Heart left ventricle (tissue), 16 donors: ENCODE measurements at regions not wholly inside any gene's neighbourhood (a gene's known extent, or its start where the extent isn't known, plus 50 kb on each side); places are given as distances from the start of the nearest gene placed in this dataset.
A peak's percentile ranks its signal among the peaks of the same experiment; 100 is the strongest.

Source experiments
- ATAC-seq, 4 donors: fragments of 200-7000 bp; cut with Tn5 transposase; one replicate each; pipeline ENCODE4 v1.9.1; 2020 to 2022; ENCODE audit warnings: moderate library complexity in 4 of 4, mild to moderate bottlenecking in 3 of 4, moderate number of reproducible peaks in 1 of 4
- DNase-seq, 5 donors: peaks; one replicate each; pipeline ENCODE4 v3.0.0-alpha.2; 2020
- H3K27ac ChIP-seq, 12 donors: fragments of 200-600 bp; sonication (generic) in 4 of 12; one replicate each; pipeline versions ENCODE4 v1.5.0 to v1.8.0; 2016 to 2022; ENCODE audit warnings: mild to moderate bottlenecking in 2 of 12
- H3K27me3 ChIP-seq, 9 donors: fragments of 200-600 bp; sonication (generic) in 2 of 9; one replicate each; pipeline versions ENCODE4 v1.5.1 to v1.8.0; 2016 to 2022; ENCODE audit warnings: mild to moderate bottlenecking in 3 of 9
- H3K36me3 ChIP-seq, 9 donors: fragments of 200-600 bp; sonication (generic) in 2 of 9; one replicate each; pipeline versions ENCODE4 v1.5.0 to v1.8.0; 2018 to 2022; ENCODE audit warnings: mild to moderate bottlenecking in 2 of 9
- H3K4me1 ChIP-seq, 12 donors: fragments of 200-600 bp; sonication (generic) in 4 of 12; one replicate each; pipeline versions ENCODE4 v1.5.0 to v1.8.0; 2016 to 2022; ENCODE audit warnings: mild to moderate bottlenecking in 3 of 12
- H3K4me3 ChIP-seq, 12 donors: fragments of 200-600 bp; sonication (generic) in 4 of 12; one replicate each; pipeline versions ENCODE4 v1.5.0 to v1.8.0; 2017 to 2022; ENCODE audit warnings: mild to moderate bottlenecking in 9 of 12, moderate library complexity in 4 of 12
- H3K9me3 ChIP-seq, 12 donors: fragments of 200-600 bp; sonication (generic) in 4 of 12; one replicate each; pipeline versions ENCODE4 v1.5.0 to v1.8.0; 2016 to 2022; ENCODE audit warnings: mild to moderate bottlenecking in 1 of 12
- POLR2A ChIP-seq, 2 donors: fragments of 450-650 bp; IDR thresholded peaks; one replicate each; pipeline ENCODE4 v1.6.1; 2017; ENCODE audit warnings: antibody characterized with exemption in 2 of 2, mild to moderate bottlenecking in 2 of 2, moderate library complexity in 2 of 2
- WGBS, 4 donors: extraction: QIAGEN DNeasy Blood & Tissue Kit in 2 of 4; methylation state at CpG; one replicate each; pipeline versions ENCODE4 v1.1.5 to v1.1.7; 2013 to 2018; 5-methylcytosine and 5-hydroxymethylcytosine counted together
- intact Hi-C, 10 donors: fragments of 100-400 bp; cut with DNase I; formaldehyde crosslinking; loops; one replicate each; pipeline versions ENCODE4 v1.11.1 to v1.14.2; 2022
- TF ChIP-seq, protein P1 (sequence below), 12 donors: fragments of 200-600 bp; sonication (generic) in 4 of 12; IDR thresholded peaks; one replicate each; pipeline versions ENCODE4 v1.5.0 to v1.8.0; 2018 to 2022; ENCODE audit warnings: antibody characterized with exemption in 12 of 12, mild to moderate bottlenecking in 5 of 12
- donor health status: ischemic (EF 13 %, LVEDD 7.1; RV severe dilation, severe dysfunction).
- donor health status: healthy with polysubstance abuse.
- donor health status: DM: no; HTN: yes; CAD: no.
- donor health status: DM: no; HTN: no; CAD: no.
- donor health status: ischemic (EF 25% LVEDD 6.9; RV normal size, moderate dysfunction).
- donor health status: ischemic (EF 25% LVEDD 5.7; RV mildly dilated, moderate dysfunction).
- donor health status: healthy.
- donor health status: DM: yes; HTN: yes; CAD: no.
- donor health status: ischemic (EF 35%, LVEDD 5.7; RV mildly dilated, moderate dysfunction).
- donor health status: nonischemic (EF 11% LVEDD 7.7; RV severe dilation, severe dysfunction).
- donor health status: DM: yes; HTN: yes; CAD: no.
- donor health status: PGD.
- donor health status: ischemic (EF 29% LVEDD 5.4; RV normal size, mild dysfunction).
- donor health status: nonischemic (EF 23%, LVEDD 6.1; RV moderate dilation, normal function).

DNA sequence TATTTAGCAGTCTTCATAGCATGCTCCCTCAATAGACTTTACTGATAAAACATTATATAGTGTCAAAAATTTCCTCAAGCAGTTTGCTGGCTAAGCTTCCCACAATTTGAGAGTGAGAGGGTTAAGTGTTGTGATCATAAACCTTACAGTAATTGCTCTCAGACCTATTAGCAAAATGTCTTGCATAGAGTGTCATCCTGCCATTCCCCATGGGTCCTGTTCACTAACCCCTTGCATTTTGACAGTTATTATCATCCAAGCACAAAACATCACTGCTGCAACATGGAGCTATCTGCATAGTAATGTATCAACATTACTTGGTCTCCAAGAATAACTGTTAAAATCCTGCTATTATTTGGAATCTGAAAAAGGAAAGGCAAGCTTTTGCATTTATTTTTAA lies 196.1 kb upstream of the GK2 start:
- ATAC-seq, result no peak
- Histone ChIP-seq H3K4me1 (peaks cover 0 to 8% (median 0%) of the 10 kb centered on the region in 12 donors), H3K36me3 (no peaks in the 10 kb centered on the region), H3K27me3 (no peaks in the 10 kb centered on the region), H3K9me3 (peaks cover 0 to 4% (median 0%) of the 10 kb centered on the region in 12 donors), H3K27ac (no peak overlapping the region), H3K4me3 (no peak overlapping the region)
- no peak for DNase-seq
- no peak for TF ChIP-seq POLR2A (IDR thresholded peaks at IDR 0.05)
- TF ChIP-seq, protein P1, sequence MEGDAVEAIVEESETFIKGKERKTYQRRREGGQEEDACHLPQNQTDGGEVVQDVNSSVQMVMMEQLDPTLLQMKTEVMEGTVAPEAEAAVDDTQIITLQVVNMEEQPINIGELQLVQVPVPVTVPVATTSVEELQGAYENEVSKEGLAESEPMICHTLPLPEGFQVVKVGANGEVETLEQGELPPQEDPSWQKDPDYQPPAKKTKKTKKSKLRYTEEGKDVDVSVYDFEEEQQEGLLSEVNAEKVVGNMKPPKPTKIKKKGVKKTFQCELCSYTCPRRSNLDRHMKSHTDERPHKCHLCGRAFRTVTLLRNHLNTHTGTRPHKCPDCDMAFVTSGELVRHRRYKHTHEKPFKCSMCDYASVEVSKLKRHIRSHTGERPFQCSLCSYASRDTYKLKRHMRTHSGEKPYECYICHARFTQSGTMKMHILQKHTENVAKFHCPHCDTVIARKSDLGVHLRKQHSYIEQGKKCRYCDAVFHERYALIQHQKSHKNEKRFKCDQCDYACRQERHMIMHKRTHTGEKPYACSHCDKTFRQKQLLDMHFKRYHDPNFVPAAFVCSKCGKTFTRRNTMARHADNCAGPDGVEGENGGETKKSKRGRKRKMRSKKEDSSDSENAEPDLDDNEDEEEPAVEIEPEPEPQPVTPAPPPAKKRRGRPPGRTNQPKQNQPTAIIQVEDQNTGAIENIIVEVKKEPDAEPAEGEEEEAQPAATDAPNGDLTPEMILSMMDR (IDR thresholded peaks at IDR 0.05), result no peak
- intact Hi-C loops, result no loop called here

DNA sequence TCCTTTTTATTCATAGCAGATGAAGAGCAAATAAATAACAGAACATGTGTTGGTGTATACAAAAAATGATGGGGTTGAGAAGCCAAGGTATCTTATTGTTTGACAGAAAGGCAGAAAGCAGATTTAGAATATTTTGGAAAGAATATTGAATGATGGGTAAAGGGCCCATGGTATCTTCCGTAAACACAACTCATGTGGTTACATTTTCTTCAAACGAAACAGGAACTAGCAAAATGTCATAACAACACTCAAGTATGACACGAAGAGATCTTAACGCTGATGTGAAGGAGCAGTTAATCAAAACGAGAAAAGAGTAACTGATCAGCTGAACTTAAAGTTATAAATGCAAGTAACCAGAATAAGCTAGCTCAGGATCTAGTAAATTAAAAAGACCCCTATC lies 195.7 kb upstream of the GK2 start:
- no peak overlapping the region for H3K4me3 ChIP-seq
- peaks cover 0 to 8% (median 0%) of the 10 kb centered on the region in 12 donors for H3K4me1 ChIP-seq
- TF ChIP-seq, protein P1 (IDR thresholded peaks at IDR 0.05), result no peak
- TF ChIP-seq POLR2A (IDR thresholded peaks at IDR 0.05), result no peak
- ATAC-seq (no peak), DNase-seq (no peak)
- no peak overlapping the region for H3K27ac ChIP-seq
- H3K9me3 ChIP-seq, result peaks cover 0 to 4% (median 0%) of the 10 kb centered on the region in 12 donors
- no peaks in the 10 kb centered on the region for H3K36me3 ChIP-seq
- intact Hi-C loops, result no loop called here
- 72 to 79% (median 74%) methylated on average over 5 of the region's 5 CpGs for WGBS, 4 donors
- H3K27me3 ChIP-seq, result no peaks in the 10 kb centered on the region

DNA sequence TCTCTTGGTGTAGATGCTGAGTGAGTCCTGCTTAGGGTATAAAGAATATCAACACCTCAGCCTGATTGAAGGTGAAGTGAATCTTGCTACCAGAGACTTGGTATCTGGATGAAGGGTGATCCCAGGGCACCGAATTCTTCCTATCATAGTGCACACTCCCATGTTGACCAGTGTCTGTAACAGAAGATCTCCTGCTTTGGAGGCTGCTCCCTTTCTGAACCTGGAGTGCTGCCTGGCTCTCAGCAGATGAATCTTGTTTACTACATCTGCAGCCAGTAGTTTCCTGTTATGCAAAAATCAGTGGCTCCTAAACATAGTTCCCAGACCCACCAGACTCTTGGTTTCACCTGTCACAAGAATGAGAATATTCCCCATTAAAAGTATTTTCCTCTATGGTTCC lies 191.7 kb upstream of the GK2 start:
- H3K27ac ChIP-seq, result peak overlapping the region in 1 of 12 donors; percentile 65
- TF ChIP-seq POLR2A (IDR thresholded peaks at IDR 0.05), result no peak
- TF ChIP-seq, protein P1 (IDR thresholded peaks at IDR 0.05), result no peak
- H3K36me3 ChIP-seq, result no peaks in the 10 kb centered on the region
- no peak overlapping the region for H3K4me3 ChIP-seq
- peak in 2 of 4 donors; percentile 25 to 44 for ATAC-seq
- WGBS, 4 donors, result 53 to 90% (median 86%) methylated on average over 1 of the region's 1 CpG
- H3K4me1 ChIP-seq, result peaks cover 0 to 11% (median 0%) of the 10 kb centered on the region in 12 donors
- H3K9me3 ChIP-seq, result peaks cover 0 to 4% (median 0%) of the 10 kb centered on the region in 12 donors
- intact Hi-C loops, result no loop called here
- no peaks in the 10 kb centered on the region for H3K27me3 ChIP-seq
- no peak for DNase-seq

DNA sequence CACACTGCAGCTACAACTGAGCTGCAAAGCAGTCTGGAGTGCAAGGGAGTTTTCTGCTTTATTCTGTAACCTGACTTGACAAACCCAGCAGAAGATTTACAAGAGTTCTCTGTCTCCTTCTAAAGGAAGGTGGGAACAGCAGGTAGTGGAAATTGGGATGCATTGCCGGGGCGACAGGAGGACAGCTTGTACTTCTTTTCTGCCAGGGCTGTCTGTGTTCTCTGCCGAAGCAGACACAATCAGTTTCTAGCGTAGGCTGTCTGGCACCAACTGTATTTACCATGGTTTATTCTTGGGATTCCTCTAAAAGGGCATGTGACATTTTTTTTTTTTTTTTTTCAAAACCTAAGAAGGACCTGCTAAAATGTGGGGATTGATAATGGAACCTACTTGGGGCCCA lies 190.8 kb upstream of the GK2 start:
- peak in 1 of 5 donors; percentile 42 for DNase-seq
- Histone ChIP-seq H3K27ac (peak overlapping the region in 6 of 12 donors; percentile 11 to 65 (median 48)), H3K4me3 (no peak overlapping the region), H3K36me3 (no peaks in the 10 kb centered on the region), H3K27me3 (no peaks in the 10 kb centered on the region), H3K9me3 (peaks cover 0 to 4% (median 0%) of the 10 kb centered on the region in 12 donors), H3K4me1 (peaks cover 0 to 11% (median 0%) of the 10 kb centered on the region in 12 donors)
- intact Hi-C loops, result no loop called here
- ATAC-seq, result peak; percentile 91 to 96 (median 93)
- no peak for TF ChIP-seq POLR2A (IDR thresholded peaks at IDR 0.05)
- TF ChIP-seq, protein P1 (IDR thresholded peaks at IDR 0.05), result no peak
- WGBS, 4 donors, result 28 to 57% (median 50%) methylated on average over 4 of the region's 4 CpGs
